ENCODE measurements at regions not wholly inside any gene's neighbourhood (a gene's known extent, or its start where the extent isn't known, plus 50 kb on each side); places are given as distances from the start of the nearest gene placed in this dataset.

DNA sequence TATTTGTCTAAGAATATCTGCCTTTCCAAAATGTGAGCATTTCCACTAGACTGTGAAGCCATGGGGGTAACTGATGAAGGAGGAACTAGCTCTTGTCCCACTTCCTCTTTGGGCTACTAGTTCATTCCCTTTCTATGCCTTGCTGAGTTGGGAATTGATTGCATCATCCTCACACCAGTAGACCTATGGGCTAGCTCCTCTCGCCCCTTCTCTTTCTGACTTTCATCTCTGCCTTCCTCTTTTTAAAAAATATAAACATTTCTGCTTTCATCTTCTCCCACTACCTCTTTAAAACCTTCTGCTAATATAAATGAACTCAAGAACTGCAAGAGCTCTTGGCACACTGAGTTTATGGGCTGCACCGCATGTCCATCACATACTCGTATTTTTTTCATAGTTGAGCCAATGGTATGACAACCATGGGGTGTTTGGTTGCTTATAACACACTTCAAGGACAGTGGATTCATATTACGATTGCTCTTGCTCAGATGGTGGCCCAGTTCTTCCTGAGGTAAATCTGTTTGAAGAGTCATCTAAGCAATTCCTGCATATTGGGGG lies 182.0 kb downstream of the REEP3 start (continued):
- TF ChIP-seq ZNF350 (tag by site-specific recombination; IDR thresholded peaks at IDR 0.05) (no peak), SP3 (tag by site-specific recombination; IDR thresholded peaks at IDR 0.05) (no peak), FEZF1 (tag by site-specific recombination; IDR thresholded peaks at IDR 0.05) (no peak), ZNF585B (tag by site-specific recombination; IDR thresholded peaks at IDR 0.05) (no peak), ZNF629 (tag by site-specific recombination; IDR thresholded peaks at IDR 0.05) (no peak), KLF9 (tag by site-specific recombination; IDR thresholded peaks at IDR 0.05; ENCODE audit: low read depth) (no peak), ZNF433 (tag by site-specific recombination; IDR thresholded peaks at IDR 0.05; ENCODE audit: low read depth) (no peak), ZNF704 (tag by site-specific recombination; IDR thresholded peaks at IDR 0.05) (no peak), ZBTB17 (tag by site-specific recombination; IDR thresholded peaks at IDR 0.05) (peak; percentile 39; the same call in 1 of the 2 replicates), ZNF148 (tag by site-specific recombination; IDR thresholded peaks at IDR 0.05; ENCODE audit: borderline replicate concordance) (no peak), ZNF701 (tag by site-specific recombination; IDR thresholded peaks at IDR 0.05) (no peak), ZNF544 (tag by site-specific recombination; IDR thresholded peaks at IDR 0.05) (no peak), ZNF366 (tag by site-specific recombination; conservative IDR thresholded peaks at IDR 0.05) (no peak), ZNF112 (tag by site-specific recombination; IDR thresholded peaks at IDR 0.05) (no peak), SP7 (tag by site-specific recombination; IDR thresholded peaks at IDR 0.05) (no peak), ZNF16 (tag by site-specific recombination; IDR thresholded peaks at IDR 0.05; ENCODE audit: low read depth) (no peak), MZF1 (tag by site-specific recombination; IDR thresholded peaks at IDR 0.05; ENCODE audit: borderline replicate concordance) (no peak), ZNF324 (tag by site-specific recombination; IDR thresholded peaks at IDR 0.05) (0 out of 2 replicates have a peak, but pooled peaks have one; percentile 24), ZBTB11 (tag by site-specific recombination; conservative IDR thresholded peaks at IDR 0.05; ENCODE audit: low read depth) (no peak), ZNF558 (tag by site-specific recombination; IDR thresholded peaks at IDR 0.05) (peak; percentile 39; the same call in 1 of the 2 replicates), ZNF747 (tag by site-specific recombination; IDR thresholded peaks at IDR 0.05) (no peak), KLF10 (tag by site-specific recombination; IDR thresholded peaks at IDR 0.05) (no peak), ZNF292 (tag by site-specific recombination; IDR thresholded peaks at IDR 0.05; ENCODE audit: borderline replicate concordance, low read depth) (no peak), ZNF791 (tag by site-specific recombination; IDR thresholded peaks at IDR 0.05) (no peak)
- TF ChIP-seq, protein P1, sequence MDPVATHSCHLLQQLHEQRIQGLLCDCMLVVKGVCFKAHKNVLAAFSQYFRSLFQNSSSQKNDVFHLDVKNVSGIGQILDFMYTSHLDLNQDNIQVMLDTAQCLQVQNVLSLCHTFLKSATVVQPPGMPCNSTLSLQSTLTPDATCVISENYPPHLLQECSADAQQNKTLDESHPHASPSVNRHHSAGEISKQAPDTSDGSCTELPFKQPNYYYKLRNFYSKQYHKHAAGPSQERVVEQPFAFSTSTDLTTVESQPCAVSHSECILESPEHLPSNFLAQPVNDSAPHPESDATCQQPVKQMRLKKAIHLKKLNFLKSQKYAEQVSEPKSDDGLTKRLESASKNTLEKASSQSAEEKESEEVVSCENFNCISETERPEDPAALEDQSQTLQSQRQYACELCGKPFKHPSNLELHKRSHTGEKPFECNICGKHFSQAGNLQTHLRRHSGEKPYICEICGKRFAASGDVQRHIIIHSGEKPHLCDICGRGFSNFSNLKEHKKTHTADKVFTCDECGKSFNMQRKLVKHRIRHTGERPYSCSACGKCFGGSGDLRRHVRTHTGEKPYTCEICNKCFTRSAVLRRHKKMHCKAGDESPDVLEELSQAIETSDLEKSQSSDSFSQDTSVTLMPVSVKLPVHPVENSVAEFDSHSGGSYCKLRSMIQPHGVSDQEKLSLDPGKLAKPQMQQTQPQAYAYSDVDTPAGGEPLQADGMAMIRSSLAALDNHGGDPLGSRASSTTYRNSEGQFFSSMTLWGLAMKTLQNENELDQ (tag by site-specific recombination; IDR thresholded peaks at IDR 0.05; ENCODE audit: low read depth) = no peak
- TF ChIP-seq, protein P2, sequence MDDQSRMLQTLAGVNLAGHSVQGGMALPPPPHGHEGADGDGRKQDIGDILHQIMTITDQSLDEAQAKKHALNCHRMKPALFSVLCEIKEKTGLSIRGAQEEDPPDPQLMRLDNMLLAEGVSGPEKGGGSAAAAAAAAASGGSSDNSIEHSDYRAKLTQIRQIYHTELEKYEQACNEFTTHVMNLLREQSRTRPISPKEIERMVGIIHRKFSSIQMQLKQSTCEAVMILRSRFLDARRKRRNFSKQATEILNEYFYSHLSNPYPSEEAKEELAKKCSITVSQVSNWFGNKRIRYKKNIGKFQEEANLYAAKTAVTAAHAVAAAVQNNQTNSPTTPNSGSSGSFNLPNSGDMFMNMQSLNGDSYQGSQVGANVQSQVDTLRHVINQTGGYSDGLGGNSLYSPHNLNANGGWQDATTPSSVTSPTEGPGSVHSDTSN (CRISPR knock-in tag; IDR thresholded peaks at IDR 0.05) = no peak
